ENCODE measurements at regions not wholly inside any gene's neighbourhood (a gene's known extent, or its start where the extent isn't known, plus 50 kb on each side); places are given as distances from the start of the nearest gene placed in this dataset.

DNA sequence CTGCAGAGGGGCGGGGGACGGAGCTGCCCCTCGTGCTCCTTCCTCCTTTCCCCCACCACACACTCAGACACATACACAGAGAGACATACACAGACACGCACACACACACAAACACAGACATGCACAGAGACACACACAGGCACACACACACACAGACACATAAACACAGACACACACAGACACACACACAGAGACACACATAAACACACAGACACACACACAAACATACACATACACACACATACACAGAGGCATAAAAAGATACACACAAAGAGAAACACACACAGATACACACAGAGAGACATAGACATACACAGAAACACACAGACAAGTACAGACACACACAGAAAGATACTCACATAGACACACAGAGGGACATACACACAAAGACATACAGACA is 136.0 kb downstream of the UQCRFS1 start:
- peaks cover 8% of the 10 kb centered on the region for H3K9me3 ChIP-seq (replicated peaks; ENCODE audit: control insufficient read depth, insufficient read depth, low read length)
- BruUV-seq (replicated peaks), result no TSS peak
- no peaks in the 10 kb centered on the region for H3K27me3 ChIP-seq (ENCODE audit: control insufficient read depth in 2 of 2, insufficient read depth in 2 of 2, low read length in 2 of 2)
- intact Hi-C loops (cut with micrococcal nuclease), result no loop called here
- CTCF ChIA-PET, result no interaction called here
- H3K4me1 ChIP-seq (ENCODE audit: control insufficient read depth, extremely low read depth, insufficient read depth, low read length), result no peaks in the 10 kb centered on the region
- no peaks in the 10 kb centered on the region for H3K9me1 ChIP-seq (replicated peaks; ENCODE audit: control insufficient read depth, extremely low read depth, insufficient read depth, low read length)
- no peaks in the 10 kb centered on the region for H3K79me2 ChIP-seq (ENCODE audit: control insufficient read depth, insufficient read depth, low read length)
- no peak overlapping the region for H2AFZ ChIP-seq (ENCODE audit: low read depth, low read length)
- H4K20me1 ChIP-seq (replicated peaks; ENCODE audit: control insufficient read depth, extremely low read depth, insufficient read depth, low read length), result no peaks in the 10 kb centered on the region
- no peak overlapping the region for H3K9ac ChIP-seq (replicated peaks; ENCODE audit: extremely low read depth, insufficient read depth, low read length)
- DNase-seq (ENCODE audit: low read depth, low spot score), result no peak
- POLR2A ChIA-PET, result no interaction called here
- FAIRE-seq, result no peak
- dilution Hi-C loops (cut with MboI; ENCODE audit: extremely low pct_ligation_motif_present, low sequenced_read_pairs), result no loop called here
- TF ChIP-seq, protein P1, sequence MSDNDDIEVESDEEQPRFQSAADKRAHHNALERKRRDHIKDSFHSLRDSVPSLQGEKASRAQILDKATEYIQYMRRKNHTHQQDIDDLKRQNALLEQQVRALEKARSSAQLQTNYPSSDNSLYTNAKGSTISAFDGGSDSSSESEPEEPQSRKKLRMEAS (IDR thresholded peaks at IDR 0.05; ENCODE audit: insufficient read depth, insufficient read length), result no peak
- TF ChIP-seq GATA2 (IDR thresholded peaks at IDR 0.05; ENCODE audit: insufficient read depth, insufficient read length, low read depth, low read length) (no peak), JUN (IDR thresholded peaks at IDR 0.05; ENCODE audit: borderline replicate concordance, insufficient read depth, insufficient read length, low read depth) (no peak)
- no peak overlapping the region for H3K4me2 ChIP-seq (ENCODE audit: insufficient read depth, low read length)
- H3K27ac ChIP-seq (ENCODE audit: insufficient read depth, low read depth, low read length), result no peak overlapping the region
- H3K36me3 ChIP-seq (ENCODE audit: control insufficient read depth in 2 of 2, extremely low read depth in 1 of 2, insufficient read depth in 2 of 2, low read length in 2 of 2), result no peaks in the 10 kb centered on the region
- no peak overlapping the region for H3K4me3 ChIP-seq (replicated peaks in 1 of 3; ENCODE audit: insufficient read depth in 1 of 3, low read depth in 1 of 3, low read length in 3 of 3)

DNA sequence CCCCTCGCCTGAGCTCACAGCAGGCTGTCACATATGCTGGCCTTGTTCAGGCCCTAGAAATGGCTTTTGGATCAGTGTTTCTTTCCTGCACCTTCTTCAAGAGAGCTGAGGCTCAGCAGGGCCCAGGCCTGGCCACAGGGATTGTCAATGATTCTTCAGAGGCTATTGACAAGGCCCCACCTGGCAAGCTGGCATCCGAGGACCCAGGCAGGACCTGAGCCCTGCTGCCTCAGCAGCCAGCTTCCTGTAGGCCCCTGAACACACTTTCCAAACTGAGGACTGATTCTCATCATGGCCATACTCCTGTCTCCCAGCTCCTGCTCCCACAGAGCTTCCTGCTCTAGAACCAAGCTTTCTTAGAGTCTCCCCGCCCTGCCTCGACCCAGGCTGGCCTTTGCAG is 136.8 kb downstream of the UQCRFS1 start:
- H2AFZ ChIP-seq (ENCODE audit: low read depth, low read length), result no peak overlapping the region
- TF ChIP-seq, protein P1 (IDR thresholded peaks at IDR 0.05; ENCODE audit: insufficient read depth, insufficient read length), result no peak
- FAIRE-seq (no peak), DNase-seq (ENCODE audit: low read depth, low spot score) (no peak)
- H3K4me2 ChIP-seq (ENCODE audit: insufficient read depth, low read length), result no peak overlapping the region
- H3K9me1 ChIP-seq (replicated peaks; ENCODE audit: control insufficient read depth, extremely low read depth, insufficient read depth, low read length), result no peaks in the 10 kb centered on the region
- H3K27me3 ChIP-seq (ENCODE audit: control insufficient read depth in 2 of 2, insufficient read depth in 2 of 2, low read length in 2 of 2), result no peaks in the 10 kb centered on the region
- H3K9me3 ChIP-seq (replicated peaks; ENCODE audit: control insufficient read depth, insufficient read depth, low read length), result peaks cover 8% of the 10 kb centered on the region
- H3K36me3 ChIP-seq (ENCODE audit: control insufficient read depth in 2 of 2, extremely low read depth in 1 of 2, insufficient read depth in 2 of 2, low read length in 2 of 2), result no peaks in the 10 kb centered on the region
- ChIA-PET POLR2A (no interaction called here), CTCF (no interaction called here)
- no TSS peak for BruUV-seq (replicated peaks)
- no peaks in the 10 kb centered on the region for H4K20me1 ChIP-seq (replicated peaks; ENCODE audit: control insufficient read depth, extremely low read depth, insufficient read depth, low read length)
- no peak overlapping the region for H3K27ac ChIP-seq (ENCODE audit: insufficient read depth, low read depth, low read length)
- no peaks in the 10 kb centered on the region for H3K79me2 ChIP-seq (ENCODE audit: control insufficient read depth, insufficient read depth, low read length)
- dilution Hi-C loops (cut with MboI; ENCODE audit: extremely low pct_ligation_motif_present, low sequenced_read_pairs) (no loop called here), intact Hi-C loops (cut with micrococcal nuclease) (no loop called here)
- H3K4me3 ChIP-seq (replicated peaks in 1 of 3; ENCODE audit: insufficient read depth in 1 of 3, low read depth in 1 of 3, low read length in 3 of 3), result no peak overlapping the region
- no peaks in the 10 kb centered on the region for H3K4me1 ChIP-seq (ENCODE audit: control insufficient read depth, extremely low read depth, insufficient read depth, low read length)
- no peak overlapping the region for H3K9ac ChIP-seq (replicated peaks; ENCODE audit: extremely low read depth, insufficient read depth, low read length)

Measured in endothelial cell of umbilical vein (primary cell).